Liver (tissue), 3 donors: ENCODE measurements at regions not wholly inside any gene's neighbourhood (a gene's known extent, or its start where the extent isn't known, plus 50 kb on each side); places are given as distances from the start of the nearest gene placed in this dataset.

Experiments
- HNF4A ChIP-seq, 2 donors: conservative IDR thresholded peaks; 2 replicates each; pipeline ENCODE4 v1.6.1; 2016; ENCODE audit warnings: antibody characterized with exemption in 2 of 2, mild to moderate bottlenecking in 2 of 2
- JUND ChIP-seq, 2 donors: IDR thresholded peaks; 2 replicates each; pipeline ENCODE4 v1.6.1; 2016; ENCODE audit warnings: antibody characterized with exemption in 2 of 2
- NR2F2 ChIP-seq: IDR thresholded peaks from 2 replicates; pipeline ENCODE4 v1.6.1; 2016; ENCODE audit warnings: antibody characterized with exemption
- RAD21 ChIP-seq, 2 donors: IDR thresholded peaks; 2 replicates each; pipeline ENCODE4 v1.6.1; 2016; ENCODE audit warnings: antibody characterized with exemption in 2 of 2, mild to moderate bottlenecking in 2 of 2
- SP1 ChIP-seq: IDR thresholded peaks from 2 replicates; pipeline ENCODE4 v1.6.1; 2018; ENCODE audit warnings: antibody characterized with exemption, mild to moderate bottlenecking
- TAF1 ChIP-seq: conservative IDR thresholded peaks from 2 replicates; pipeline ENCODE4 v1.6.1; 2016; ENCODE audit warnings: antibody characterized with exemption, mild to moderate bottlenecking
- YY1 ChIP-seq: IDR thresholded peaks from 2 replicates; pipeline ENCODE4 v1.6.1; 2016; ENCODE audit warnings: antibody characterized with exemption, mild to moderate bottlenecking
- TF ChIP-seq, protein P1 (sequence below): fragments of 150-350 bp; IDR thresholded peaks from 2 replicates; pipeline ENCODE4 v1.5.1; 2017; ENCODE audit warnings: improper control_type of control experiment, low read depth, low read length; ENCODE audit not compliant: missing input control
- TF ChIP-seq, protein P2 (sequence below): IDR thresholded peaks from 2 replicates; pipeline ENCODE4 v1.6.1; 2016; ENCODE audit warnings: antibody characterized with exemption
- TF ChIP-seq, protein P3 (sequence below): IDR thresholded peaks from 2 replicates; pipeline ENCODE4 v1.6.1; 2016; ENCODE audit warnings: antibody characterized with exemption, mild to moderate bottlenecking
- donor health status: healthy.
- donor health status: healthy.

DNA sequence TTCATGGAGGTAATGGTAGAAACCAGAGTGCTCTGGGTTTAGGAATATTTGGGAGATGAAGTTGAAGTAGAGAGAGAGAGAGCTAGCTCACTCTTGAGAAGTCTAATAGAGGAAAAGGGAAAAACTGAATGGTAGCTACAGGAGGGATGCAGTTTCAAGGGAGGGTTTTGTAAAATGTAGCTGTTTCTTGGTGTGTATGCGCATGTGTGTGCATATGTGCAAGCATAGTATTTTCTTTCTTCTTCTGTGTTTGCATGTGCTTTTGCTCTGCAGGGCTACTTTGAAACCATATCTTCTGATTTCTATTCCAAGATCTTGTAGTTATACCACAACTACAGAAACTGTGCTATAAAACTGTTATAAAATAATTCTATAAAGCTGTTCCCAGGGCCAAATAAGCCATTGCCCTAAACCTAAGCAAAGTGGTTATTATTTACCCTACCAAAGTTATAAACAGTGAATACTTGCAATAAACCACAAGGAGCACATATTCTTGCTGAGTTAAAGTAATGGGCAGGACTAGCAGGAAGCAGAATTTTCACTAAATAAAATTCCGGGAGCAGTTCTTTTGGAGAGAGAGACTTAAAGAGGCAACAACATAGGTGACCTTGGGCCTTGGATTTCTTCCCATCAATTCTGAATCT is 145.3 kb upstream of the ZNF521 start:
- TF ChIP-seq, protein P1, sequence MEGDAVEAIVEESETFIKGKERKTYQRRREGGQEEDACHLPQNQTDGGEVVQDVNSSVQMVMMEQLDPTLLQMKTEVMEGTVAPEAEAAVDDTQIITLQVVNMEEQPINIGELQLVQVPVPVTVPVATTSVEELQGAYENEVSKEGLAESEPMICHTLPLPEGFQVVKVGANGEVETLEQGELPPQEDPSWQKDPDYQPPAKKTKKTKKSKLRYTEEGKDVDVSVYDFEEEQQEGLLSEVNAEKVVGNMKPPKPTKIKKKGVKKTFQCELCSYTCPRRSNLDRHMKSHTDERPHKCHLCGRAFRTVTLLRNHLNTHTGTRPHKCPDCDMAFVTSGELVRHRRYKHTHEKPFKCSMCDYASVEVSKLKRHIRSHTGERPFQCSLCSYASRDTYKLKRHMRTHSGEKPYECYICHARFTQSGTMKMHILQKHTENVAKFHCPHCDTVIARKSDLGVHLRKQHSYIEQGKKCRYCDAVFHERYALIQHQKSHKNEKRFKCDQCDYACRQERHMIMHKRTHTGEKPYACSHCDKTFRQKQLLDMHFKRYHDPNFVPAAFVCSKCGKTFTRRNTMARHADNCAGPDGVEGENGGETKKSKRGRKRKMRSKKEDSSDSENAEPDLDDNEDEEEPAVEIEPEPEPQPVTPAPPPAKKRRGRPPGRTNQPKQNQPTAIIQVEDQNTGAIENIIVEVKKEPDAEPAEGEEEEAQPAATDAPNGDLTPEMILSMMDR, result no peak
- TF ChIP-seq, protein P2, sequence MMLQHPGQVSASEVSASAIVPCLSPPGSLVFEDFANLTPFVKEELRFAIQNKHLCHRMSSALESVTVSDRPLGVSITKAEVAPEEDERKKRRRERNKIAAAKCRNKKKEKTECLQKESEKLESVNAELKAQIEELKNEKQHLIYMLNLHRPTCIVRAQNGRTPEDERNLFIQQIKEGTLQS, result no peak
- TF ChIP-seq RAD21 (IDR thresholded peaks at IDR 0.05), result no peak
- TF ChIP-seq, protein P3, sequence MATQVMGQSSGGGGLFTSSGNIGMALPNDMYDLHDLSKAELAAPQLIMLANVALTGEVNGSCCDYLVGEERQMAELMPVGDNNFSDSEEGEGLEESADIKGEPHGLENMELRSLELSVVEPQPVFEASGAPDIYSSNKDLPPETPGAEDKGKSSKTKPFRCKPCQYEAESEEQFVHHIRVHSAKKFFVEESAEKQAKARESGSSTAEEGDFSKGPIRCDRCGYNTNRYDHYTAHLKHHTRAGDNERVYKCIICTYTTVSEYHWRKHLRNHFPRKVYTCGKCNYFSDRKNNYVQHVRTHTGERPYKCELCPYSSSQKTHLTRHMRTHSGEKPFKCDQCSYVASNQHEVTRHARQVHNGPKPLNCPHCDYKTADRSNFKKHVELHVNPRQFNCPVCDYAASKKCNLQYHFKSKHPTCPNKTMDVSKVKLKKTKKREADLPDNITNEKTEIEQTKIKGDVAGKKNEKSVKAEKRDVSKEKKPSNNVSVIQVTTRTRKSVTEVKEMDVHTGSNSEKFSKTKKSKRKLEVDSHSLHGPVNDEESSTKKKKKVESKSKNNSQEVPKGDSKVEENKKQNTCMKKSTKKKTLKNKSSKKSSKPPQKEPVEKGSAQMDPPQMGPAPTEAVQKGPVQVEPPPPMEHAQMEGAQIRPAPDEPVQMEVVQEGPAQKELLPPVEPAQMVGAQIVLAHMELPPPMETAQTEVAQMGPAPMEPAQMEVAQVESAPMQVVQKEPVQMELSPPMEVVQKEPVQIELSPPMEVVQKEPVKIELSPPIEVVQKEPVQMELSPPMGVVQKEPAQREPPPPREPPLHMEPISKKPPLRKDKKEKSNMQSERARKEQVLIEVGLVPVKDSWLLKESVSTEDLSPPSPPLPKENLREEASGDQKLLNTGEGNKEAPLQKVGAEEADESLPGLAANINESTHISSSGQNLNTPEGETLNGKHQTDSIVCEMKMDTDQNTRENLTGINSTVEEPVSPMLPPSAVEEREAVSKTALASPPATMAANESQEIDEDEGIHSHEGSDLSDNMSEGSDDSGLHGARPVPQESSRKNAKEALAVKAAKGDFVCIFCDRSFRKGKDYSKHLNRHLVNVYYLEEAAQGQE, result no peak
- TF ChIP-seq JUND (IDR thresholded peaks at IDR 0.05), result no peak
- no peak for TF ChIP-seq HNF4A (conservative IDR thresholded peaks at IDR 0.05)
- no peak for TF ChIP-seq NR2F2
- TF ChIP-seq YY1, result no peak
- TF ChIP-seq SP1, result no peak
- no peak for TF ChIP-seq TAF1
